ENCODE measurements at regions not wholly inside any gene's neighbourhood (a gene's known extent, or its start where the extent isn't known, plus 50 kb on each side); places are given as distances from the start of the nearest gene placed in this dataset.

GRCh38 chr6:155967322-155967721 is 511.7 kb upstream of the NOX3 start:
- intact Hi-C loops (cut with DNase I) = no loop called here
- no peaks in the 10 kb centered on the region for H3K27me3 ChIP-seq
- TF ChIP-seq CTCF (IDR thresholded peaks at IDR 0.05) (no peak), POLR2A (IDR thresholded peaks at IDR 0.05) (no peak)
- DNase-seq = no peak
- H3K4me1 ChIP-seq = peaks cover 0 to 3% (median 0%) of the 10 kb centered on the region in 12 donors
- peaks cover 0 to 2% (median 0%) of the 10 kb centered on the region in 12 donors for H3K9me3 ChIP-seq
- H3K27ac ChIP-seq = no peak overlapping the region
- 54 to 75% (median 70%) methylated on average over 3 of the region's 3 CpGs for WGBS, 4 donors
- H3K4me3 ChIP-seq = no peak overlapping the region
- ATAC-seq = no peak
- no peaks in the 10 kb centered on the region for H3K36me3 ChIP-seq

GRCh38 chr6:155964544-155964943 is 508.9 kb upstream of the NOX3 start:
- WGBS, 4 donors = 75 to 89% (median 81%) methylated on average over 2 of the region's 2 CpGs
- ATAC-seq (no peak), DNase-seq (no peak)
- H3K27ac ChIP-seq = no peak overlapping the region
- peaks cover 0 to 2% (median 0%) of the 10 kb centered on the region in 12 donors for H3K9me3 ChIP-seq
- H3K36me3 ChIP-seq = no peaks in the 10 kb centered on the region
- no peak overlapping the region for H3K4me3 ChIP-seq
- TF ChIP-seq POLR2A (IDR thresholded peaks at IDR 0.05) = no peak
- H3K27me3 ChIP-seq = no peaks in the 10 kb centered on the region
- H3K4me1 ChIP-seq = peaks cover 0 to 3% (median 0%) of the 10 kb centered on the region in 12 donors
- intact Hi-C loops (cut with DNase I) = no loop called here

GRCh38 chr6:155962276-155962675 is 506.6 kb upstream of the NOX3 start:
- no peak for TF ChIP-seq CTCF (IDR thresholded peaks at IDR 0.05)
- no peak for TF ChIP-seq POLR2A (IDR thresholded peaks at IDR 0.05)
- no peaks in the 10 kb centered on the region for H3K27me3 ChIP-seq
- 81 to 91% (median 85%) methylated on average over 1 of the region's 1 CpG for WGBS, 4 donors

GRCh38 chr6:155959898-155960495 is 504.4 kb upstream of the NOX3 start:
- DNase-seq = no peak
- Histone ChIP-seq H3K36me3 (no peaks in the 10 kb centered on the region), H3K4me1 (no peaks in the 10 kb centered on the region), H3K4me3 (no peak overlapping the region), H3K27ac (no peak overlapping the region), H3K9me3 (peaks cover 0 to 2% (median 0%) of the 10 kb centered on the region in 12 donors), H3K27me3 (no peaks in the 10 kb centered on the region)
- 88 to 93% (median 91%) methylated on average over 6 of the region's 6 CpGs for WGBS, 4 donors
- intact Hi-C loops (cut with DNase I) = no loop called here
- TF ChIP-seq CTCF (IDR thresholded peaks at IDR 0.05) (no peak), POLR2A (IDR thresholded peaks at IDR 0.05) (no peak)
- ATAC-seq = no peak

More at GRCh38 chr6:155962276-155962675, 506.6 kb upstream of the NOX3 start:
- no peaks in the 10 kb centered on the region for H3K36me3 ChIP-seq
- no peak overlapping the region for H3K4me3 ChIP-seq
- peaks cover 0 to 2% (median 0%) of the 10 kb centered on the region in 12 donors for H3K9me3 ChIP-seq
- ATAC-seq (no peak), DNase-seq (no peak)
- intact Hi-C loops (cut with DNase I) = no loop called here
- peaks cover 0 to 3% (median 0%) of the 10 kb centered on the region in 12 donors for H3K4me1 ChIP-seq
- H3K27ac ChIP-seq = no peak overlapping the region

GRCh38 chr6:155958550-155958949 is 502.9 kb upstream of the NOX3 start:
- no peaks in the 10 kb centered on the region for H3K36me3 ChIP-seq
- no peak for DNase-seq
- intact Hi-C loops (cut with DNase I) = no loop called here
- no peaks in the 10 kb centered on the region for H3K9me3 ChIP-seq
- no peak overlapping the region for H3K4me3 ChIP-seq
- no peaks in the 10 kb centered on the region for H3K27me3 ChIP-seq
- WGBS, 4 donors = 59 to 79% (median 74%) methylated on average over 2 of the region's 2 CpGs
- TF ChIP-seq CTCF (IDR thresholded peaks at IDR 0.05) = no peak
- H3K27ac ChIP-seq = no peak overlapping the region
- ATAC-seq = no peak
- H3K4me1 ChIP-seq = no peaks in the 10 kb centered on the region
